HT-29 (cell line): ENCODE measurements at regions not wholly inside any gene's neighbourhood (a gene's known extent, or its start where the extent isn't known, plus 50 kb on each side); places are given as distances from the start of the nearest gene placed in this dataset.

Experiments
- DNase-seq: peaks from one replicate; pipeline ENCODE4 v3.0.0-alpha.2; 2015; ENCODE audit warnings: low spot score

GRCh38 chr18:24878289-24878688 lies 417.9 kb downstream of the HRH4 start:
- peak; percentile 21 for DNase-seq

GRCh38 chr18:24885276-24885675 lies 424.8 kb downstream of the HRH4 start:
- no peak for DNase-seq

DNA sequence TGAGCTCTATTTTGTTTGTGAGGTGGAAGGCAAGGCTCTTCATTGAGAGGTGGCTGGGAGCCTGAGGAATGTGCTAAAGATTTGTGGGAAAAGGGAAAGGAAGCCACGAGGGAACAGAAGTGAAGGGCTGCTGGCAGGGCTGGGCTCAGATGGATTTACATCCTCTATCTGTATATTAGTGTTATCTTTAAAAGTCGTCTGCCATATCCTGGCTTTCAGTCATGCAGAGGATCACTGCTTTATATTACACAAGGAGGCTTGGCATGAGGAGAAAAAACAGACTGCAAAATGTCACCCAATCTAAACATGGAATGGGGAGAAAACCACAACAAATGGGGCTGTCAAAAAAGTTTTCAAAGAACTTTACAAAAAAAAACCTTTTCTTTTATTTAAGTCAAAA lies 434.4 kb downstream of the HRH4 start:
- DNase-seq: no peak

DNA sequence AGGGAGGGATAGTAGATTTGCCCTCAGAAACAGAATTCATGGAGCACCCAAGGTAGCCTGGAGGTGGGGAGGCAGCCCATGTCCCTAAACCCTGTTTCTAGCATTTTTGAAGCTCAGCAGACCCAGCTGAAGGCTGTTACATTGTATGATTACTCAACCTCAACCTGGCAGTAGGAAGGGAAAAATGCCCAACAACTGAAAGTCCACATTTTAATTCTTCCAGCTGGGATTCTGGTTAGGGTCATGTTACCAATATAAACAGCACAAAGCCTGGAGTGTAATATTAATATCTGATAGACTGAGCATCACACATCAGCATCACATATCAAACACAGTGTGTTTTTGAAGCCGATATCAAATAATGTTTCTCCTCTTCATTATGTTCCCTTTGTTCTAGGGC lies 437.0 kb downstream of the HRH4 start:
- no peak for DNase-seq

DNA sequence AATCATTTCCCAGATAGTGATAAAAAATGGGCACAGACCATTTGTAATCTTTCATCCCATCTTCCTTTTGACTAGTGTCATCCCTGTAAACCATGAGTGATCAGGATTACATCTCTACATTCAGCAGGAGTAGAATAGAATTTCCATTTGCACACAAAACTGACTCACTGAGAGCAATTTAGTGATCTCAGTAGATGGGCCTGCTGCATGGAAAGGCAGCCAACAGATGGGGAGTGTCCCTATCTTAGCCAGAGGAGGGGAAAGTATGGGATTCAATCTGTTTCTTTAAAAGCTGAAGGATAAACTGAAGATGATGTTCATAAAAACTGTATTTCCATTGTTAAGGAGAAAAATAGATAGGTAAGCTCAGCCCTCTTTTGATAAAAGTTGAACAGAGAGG lies 441.7 kb downstream of the ZNF521 start:
- no peak for DNase-seq

DNA sequence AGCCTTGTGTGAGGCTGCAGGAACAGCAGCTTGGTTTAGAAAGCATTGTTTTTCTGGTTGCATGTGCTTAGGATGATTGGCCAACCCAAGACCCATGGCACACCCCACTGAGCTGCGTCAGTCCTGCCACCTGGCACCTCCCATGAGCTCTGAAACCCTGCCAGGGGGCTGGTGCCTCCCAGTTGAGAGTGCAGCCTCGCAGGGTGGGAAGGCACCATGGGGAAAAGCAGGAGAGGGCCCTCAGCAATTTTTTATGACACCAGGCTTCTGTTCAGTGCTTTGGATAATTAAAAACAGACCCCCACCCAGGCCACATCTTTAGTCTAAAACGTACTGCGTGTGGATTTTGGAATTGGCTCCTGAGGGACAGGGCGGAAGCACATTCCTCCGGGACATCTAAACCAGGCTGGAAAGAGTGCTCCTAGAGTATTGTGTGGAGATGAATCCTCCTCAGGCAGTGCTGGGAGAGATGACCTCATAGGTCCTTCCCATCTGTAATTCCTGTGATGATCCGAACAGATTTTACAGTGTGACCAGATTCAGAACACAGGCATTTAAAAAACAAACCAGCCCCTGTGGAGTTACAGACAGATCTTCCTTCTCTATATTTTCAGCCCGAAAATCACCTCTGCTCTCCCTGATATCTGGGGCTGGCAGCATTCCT lies 438.3 kb downstream of the ZNF521 start:
- DNase-seq: no peak

- DNase-seq: no peak
Measured at GRCh38 chr18:24914171-24914525, 437.8 kb downstream of the ZNF521 start.

DNA sequence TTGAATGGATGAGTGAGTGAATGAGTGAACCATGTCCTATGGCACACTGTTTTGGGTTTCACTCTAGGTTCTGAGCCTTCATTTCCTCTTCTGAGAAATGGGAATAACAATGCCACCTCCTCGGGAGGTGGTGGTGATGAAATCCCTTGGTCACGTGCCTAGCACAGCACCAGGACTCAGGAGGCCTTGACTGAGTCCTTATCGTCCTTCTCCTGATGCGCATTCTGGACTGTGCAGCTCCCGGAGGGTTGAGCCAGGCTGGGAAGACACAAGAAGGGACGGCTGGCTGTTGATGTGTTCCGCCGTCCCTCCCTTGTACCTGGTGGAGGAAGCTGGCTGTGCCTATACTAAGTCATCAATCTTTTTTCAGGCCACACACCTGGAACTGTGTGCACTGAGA lies 437.3 kb downstream of the ZNF521 start:
- DNase-seq: no peak

- no peak for DNase-seq
Measured at GRCh38 chr18:24915547-24915946, 436.4 kb downstream of the ZNF521 start.

- no peak for DNase-seq
Measured at GRCh38 chr18:24917767-24918166, 434.2 kb downstream of the ZNF521 start.

GRCh38 chr18:24918257-24918656 lies 433.7 kb downstream of the ZNF521 start:
- no peak for DNase-seq

DNA sequence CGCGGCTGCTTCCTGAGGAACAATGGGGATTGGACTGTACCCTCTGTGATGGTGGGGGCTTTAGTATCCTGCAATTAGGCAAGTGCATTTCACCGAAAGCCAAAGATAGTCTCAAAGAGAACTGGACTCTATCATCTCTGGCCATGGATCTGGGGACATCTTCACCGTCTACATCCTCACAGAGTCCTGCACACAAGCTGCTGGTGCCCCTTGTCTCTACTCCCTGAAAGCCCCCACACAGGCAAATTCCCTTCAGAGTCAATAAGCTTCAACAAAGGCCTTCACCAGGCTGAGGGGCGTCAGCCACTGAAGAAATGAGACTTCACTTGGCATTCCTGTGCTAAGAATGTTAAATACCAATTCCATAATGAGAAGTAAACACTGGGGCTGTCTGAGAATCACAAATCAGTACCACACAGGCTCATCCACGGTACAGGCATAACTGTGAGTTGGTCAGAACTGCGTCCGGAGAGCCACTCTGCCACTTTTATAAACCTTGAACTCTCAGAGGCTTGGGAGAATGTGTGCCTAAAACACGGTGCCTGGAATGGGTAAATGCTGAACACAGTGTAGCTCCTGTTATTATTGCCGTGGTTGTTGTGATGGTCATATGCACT lies 432.7 kb downstream of the ZNF521 start:
- no peak for DNase-seq

DNA sequence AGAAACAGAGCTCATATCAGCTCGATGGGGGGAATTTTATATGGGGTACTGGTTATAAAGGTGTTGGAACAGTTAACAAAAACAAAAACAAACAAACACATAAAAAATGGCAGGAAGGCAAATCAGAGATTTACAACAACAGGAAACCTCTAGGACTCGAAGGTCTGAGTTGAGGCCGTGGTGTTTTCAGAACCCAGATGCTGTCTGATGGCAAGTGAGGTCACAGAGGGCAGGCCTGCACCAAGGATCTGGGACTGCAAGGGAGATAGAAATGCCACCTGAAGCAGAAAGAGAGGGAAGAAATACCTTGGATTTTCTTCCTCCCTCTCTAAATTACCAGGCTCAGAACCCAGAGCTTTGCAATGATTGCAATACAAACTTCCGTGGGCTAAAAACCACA lies 429.5 kb downstream of the ZNF521 start:
- no peak for DNase-seq

- no peak for DNase-seq
Measured at GRCh38 chr18:24923138-24923537, 428.8 kb downstream of the ZNF521 start.

GRCh38 chr18:24924066-24924716 lies 427.8 kb downstream of the ZNF521 start:
- DNase-seq: no peak

GRCh38 chr18:24926649-24927048 lies 425.3 kb downstream of the ZNF521 start:
- no peak for DNase-seq

DNA sequence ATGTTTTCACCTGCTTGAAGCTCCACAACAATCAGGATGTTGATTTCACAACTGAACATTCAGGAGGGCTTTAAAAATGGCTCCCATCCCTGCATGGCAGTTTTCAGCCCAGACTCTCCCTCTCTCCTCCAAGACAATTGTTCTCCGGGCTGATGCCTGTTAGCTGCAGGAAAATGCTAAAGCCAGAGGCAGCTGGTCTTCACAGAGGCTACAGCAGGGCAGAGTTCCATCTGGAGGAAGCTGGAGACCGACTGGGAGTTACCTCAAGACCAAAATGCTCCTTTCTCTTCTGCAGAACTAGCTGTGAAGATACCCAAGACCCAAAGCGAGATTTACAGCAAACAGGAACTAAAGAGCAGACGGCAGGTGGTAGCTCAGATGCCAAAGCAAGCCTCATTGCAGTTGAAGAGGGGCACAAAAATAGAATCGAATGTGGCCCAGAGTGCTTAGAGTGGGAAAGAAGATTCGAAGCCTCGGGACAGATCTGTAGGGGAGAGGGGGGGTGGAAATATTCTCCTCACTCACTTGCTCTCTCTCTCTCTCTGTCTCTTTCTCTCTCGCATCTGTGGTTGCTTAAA lies 423.6 kb downstream of the ZNF521 start:
- DNase-seq: no peak

DNA sequence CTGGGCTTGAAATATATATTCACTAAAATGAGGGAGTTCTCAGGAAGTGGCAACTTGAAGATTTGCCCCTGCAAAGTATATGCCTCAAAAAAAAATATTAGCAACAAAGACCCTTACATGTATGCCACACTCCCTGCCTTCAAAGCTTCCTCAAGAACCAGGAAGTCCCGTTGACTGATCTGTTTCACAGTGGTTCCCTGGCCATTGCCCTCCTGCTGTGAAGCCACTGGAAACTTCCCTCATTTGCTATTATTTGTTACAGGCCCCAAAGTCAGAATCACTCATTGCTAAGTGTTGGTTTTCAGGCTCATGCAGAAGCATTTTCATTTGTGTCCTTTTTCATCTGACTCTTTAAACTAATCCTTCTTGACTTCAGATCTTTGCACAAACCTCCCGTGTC lies 421.5 kb downstream of the ZNF521 start:
- DNase-seq: no peak

DNA sequence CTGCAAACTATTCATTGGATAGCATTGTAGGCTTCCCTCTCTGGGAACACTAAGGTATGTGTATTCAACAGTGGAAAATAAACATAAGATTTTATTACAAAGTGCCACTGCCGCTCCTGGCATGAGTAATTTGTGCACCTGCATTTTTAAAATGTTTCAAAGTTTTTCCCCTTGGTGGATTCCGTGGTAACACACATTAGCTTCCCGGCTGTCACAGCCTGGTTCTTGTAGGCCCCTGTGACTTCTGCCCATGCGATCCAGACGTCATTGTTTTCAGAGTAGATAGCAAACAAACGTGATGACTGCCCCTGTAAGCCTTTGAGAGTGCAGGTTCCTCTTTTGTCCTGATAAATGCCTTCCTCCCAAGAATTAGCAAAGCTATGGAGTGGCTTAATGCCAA lies 421.0 kb downstream of the ZNF521 start:
- DNase-seq: no peak

DNA sequence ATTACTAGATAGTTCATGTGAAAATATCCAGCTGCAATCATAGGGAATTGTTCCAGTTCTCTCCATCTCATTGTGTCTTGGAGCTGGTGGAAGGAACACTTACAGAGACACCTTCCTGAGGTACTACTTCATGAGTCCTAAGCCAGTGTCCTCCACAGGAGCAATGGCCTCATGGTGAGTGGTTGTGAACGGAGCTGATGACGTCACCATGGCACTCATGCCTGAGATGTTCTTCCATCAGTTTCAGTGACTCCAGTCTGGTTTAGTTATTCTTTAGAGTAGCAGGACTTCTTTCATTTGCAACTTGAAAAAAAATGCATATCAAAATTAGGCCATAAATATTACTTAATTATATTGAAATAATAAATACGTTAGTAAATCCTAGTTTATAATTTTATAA lies 418.6 kb downstream of the ZNF521 start:
- DNase-seq: no peak

DNA sequence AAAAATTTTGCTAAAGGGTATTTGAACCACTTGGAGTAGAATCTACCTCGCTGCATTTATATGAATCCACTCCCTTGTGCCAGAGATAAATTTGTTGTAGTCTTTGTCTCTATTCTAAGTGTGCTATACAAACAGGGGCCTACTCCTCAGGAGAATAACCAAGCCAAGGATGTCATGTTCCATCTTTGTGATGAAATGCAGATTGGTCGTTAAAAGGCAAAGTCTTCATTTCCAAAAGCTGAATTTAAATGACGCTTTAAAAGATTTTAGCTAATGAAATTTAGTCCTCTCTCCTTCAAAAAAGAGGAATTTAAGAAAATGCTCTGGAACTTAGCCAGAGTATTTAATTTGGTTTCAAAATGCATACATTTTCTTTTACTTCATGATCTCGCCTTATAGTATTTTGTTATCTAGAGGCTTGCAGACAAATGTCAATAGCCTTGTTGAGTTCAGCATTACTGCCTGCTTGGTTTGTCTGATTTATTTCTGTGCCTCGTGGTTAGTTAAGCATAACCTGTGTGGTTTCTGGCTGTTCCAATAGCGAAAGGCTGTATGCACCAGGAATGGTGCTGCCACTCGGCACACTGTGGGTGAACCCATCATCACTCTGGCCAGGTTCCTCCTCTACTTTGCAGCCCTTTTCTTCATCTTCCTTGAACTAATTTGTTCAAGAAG lies 417.6 kb downstream of the ZNF521 start:
- DNase-seq: no peak

DNA sequence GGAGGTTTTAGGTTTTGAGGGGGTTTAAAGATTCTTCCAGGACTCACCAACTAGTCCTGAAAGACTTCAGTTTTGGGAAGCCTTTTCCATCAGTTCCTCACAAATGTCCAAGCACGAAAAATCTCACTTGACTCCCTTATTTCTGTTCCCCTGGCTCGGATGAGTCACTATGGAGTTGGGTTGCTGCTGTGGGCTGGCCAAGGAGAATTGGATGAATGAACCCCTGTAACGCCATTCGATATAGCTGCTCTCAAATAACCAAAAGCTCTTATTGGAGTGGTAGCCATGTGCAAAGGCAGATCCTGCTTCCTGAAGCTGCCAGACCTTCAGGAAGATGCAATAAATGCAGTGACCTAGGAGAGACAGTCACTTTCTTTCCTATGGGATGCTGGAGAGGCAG lies 417.0 kb downstream of the ZNF521 start:
- no peak for DNase-seq
